ENCODE measurements at regions not wholly inside any gene's neighbourhood (a gene's known extent, or its start where the extent isn't known, plus 50 kb on each side); places are given as distances from the start of the nearest gene placed in this dataset.

GRCh38 chr1:55836086-55836485 is 620.9 kb upstream of the USP24 start:
- no peak for TF ChIP-seq CTCF (IDR thresholded peaks at IDR 0.05; ENCODE audit: low read length)
- TF ChIP-seq EZH2 (IDR thresholded peaks at IDR 0.05; ENCODE audit: borderline replicate concordance, low read length): no peak
